Mucosa of descending colon (tissue), 3 donors: ENCODE measurements at regions not wholly inside any gene's neighbourhood (a gene's known extent, or its start where the extent isn't known, plus 50 kb on each side); places are given as distances from the start of the nearest gene placed in this dataset.

Experiments used
- ATAC-seq: fragments of 200-7000 bp; cut with Tn5 transposase; one replicate; pipeline ENCODE4 v1.9.1; 2020; ENCODE audit warnings: mild to moderate bottlenecking, moderate library complexity
- DNase-seq, 3 donors: peaks; one replicate each; pipeline ENCODE4 v3.0.0-alpha.2; 2020
- H3K36me3 ChIP-seq: fragments of 200-600 bp; one replicate; pipeline ENCODE4 v1.8.0; 2021; ENCODE audit warnings: low read depth, mild to moderate bottlenecking
- H3K4me1 ChIP-seq: fragments of 200-600 bp; one replicate; pipeline ENCODE4 v1.8.0; 2021; ENCODE audit warnings: low read depth, mild to moderate bottlenecking
- H3K4me3 ChIP-seq: fragments of 200-600 bp; one replicate; pipeline ENCODE4 v1.8.0; 2021; ENCODE audit warnings: mild to moderate bottlenecking
- H3K9me3 ChIP-seq: fragments of 200-600 bp; one replicate; pipeline ENCODE4 v1.8.0; 2021; ENCODE audit warnings: mild to moderate bottlenecking
- intact Hi-C, 2 donors: fragments of 100-400 bp; cut with DNase I in 1 of 2; cut with micrococcal nuclease in 1 of 2; formaldehyde crosslinking; loops; one replicate each; pipeline versions ENCODE4 v1.11.0 to v1.11.1; 2022; cut with DNase I, micrococcal nuclease
- TF ChIP-seq, protein P1 (sequence below): fragments of 200-600 bp; IDR thresholded peaks from one replicate; pipeline ENCODE4 v1.8.0; 2022; ENCODE audit warnings: antibody characterized with exemption, mild to moderate bottlenecking
- donor health status: DM: no; HTN: no; CAD: no; lungs with moderate emphysema.
- donor health status: DM: no; HTN: no; CAD: no.
- donor health status: DM: no; HTN: yes; CAD: no.

GRCh38 chr6:40718401-40718800, 131.2 kb upstream of the LRFN2 start:
- Histone ChIP-seq H3K9me3 (no peaks in the 10 kb centered on the region), H3K36me3 (no peaks in the 10 kb centered on the region), H3K4me3 (no peak overlapping the region), H3K4me1 (peaks cover 7% of the 10 kb centered on the region)
- TF ChIP-seq, protein P1, sequence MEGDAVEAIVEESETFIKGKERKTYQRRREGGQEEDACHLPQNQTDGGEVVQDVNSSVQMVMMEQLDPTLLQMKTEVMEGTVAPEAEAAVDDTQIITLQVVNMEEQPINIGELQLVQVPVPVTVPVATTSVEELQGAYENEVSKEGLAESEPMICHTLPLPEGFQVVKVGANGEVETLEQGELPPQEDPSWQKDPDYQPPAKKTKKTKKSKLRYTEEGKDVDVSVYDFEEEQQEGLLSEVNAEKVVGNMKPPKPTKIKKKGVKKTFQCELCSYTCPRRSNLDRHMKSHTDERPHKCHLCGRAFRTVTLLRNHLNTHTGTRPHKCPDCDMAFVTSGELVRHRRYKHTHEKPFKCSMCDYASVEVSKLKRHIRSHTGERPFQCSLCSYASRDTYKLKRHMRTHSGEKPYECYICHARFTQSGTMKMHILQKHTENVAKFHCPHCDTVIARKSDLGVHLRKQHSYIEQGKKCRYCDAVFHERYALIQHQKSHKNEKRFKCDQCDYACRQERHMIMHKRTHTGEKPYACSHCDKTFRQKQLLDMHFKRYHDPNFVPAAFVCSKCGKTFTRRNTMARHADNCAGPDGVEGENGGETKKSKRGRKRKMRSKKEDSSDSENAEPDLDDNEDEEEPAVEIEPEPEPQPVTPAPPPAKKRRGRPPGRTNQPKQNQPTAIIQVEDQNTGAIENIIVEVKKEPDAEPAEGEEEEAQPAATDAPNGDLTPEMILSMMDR, result no peak
- intact Hi-C loops, result no loop called here
- no peak for ATAC-seq
- DNase-seq, result no peak

DNA sequence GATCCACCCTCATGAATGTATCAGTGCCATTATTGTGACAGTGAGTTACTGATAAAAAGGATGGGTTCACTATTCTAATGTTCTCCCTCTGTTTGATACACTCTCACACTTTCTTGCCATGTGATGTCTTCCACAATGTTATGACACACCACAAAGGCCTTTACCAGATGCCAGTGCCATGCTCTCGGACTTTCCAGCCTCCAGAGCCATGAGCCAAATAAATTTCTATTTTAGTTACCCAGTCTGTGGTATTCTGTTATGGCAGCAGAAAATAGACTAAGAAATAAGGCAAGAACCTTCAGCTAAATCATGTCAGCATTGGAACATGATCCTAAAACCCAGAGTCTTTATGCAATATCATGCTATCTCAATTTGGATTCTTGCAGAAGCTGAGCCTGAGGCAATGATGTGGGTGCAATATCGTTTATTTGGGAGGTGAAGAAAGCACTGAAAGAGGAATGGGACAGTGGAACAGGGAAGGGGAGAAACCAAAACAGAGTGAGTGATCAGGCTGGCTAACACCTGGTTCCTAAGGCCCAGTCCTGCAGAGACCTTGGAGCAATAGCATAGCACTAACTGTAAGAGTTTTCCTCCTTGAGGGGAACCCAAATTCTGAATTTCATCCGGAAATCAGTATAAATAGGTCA, 130.4 kb upstream of the LRFN2 start:
- TF ChIP-seq, protein P1, result no peak
- ATAC-seq, result no peak
- no peak for DNase-seq
- peaks cover 7% of the 10 kb centered on the region for H3K4me1 ChIP-seq
- no peak overlapping the region for H3K4me3 ChIP-seq
- H3K9me3 ChIP-seq, result no peaks in the 10 kb centered on the region
- no peaks in the 10 kb centered on the region for H3K36me3 ChIP-seq
- intact Hi-C loops, result no loop called here

- DNase-seq, result peak in 1 of 3 donors; percentile 8
These were observed 128.6 kb upstream of the LRFN2 start for GRCh38 chr6:40715570-40716403.

DNA sequence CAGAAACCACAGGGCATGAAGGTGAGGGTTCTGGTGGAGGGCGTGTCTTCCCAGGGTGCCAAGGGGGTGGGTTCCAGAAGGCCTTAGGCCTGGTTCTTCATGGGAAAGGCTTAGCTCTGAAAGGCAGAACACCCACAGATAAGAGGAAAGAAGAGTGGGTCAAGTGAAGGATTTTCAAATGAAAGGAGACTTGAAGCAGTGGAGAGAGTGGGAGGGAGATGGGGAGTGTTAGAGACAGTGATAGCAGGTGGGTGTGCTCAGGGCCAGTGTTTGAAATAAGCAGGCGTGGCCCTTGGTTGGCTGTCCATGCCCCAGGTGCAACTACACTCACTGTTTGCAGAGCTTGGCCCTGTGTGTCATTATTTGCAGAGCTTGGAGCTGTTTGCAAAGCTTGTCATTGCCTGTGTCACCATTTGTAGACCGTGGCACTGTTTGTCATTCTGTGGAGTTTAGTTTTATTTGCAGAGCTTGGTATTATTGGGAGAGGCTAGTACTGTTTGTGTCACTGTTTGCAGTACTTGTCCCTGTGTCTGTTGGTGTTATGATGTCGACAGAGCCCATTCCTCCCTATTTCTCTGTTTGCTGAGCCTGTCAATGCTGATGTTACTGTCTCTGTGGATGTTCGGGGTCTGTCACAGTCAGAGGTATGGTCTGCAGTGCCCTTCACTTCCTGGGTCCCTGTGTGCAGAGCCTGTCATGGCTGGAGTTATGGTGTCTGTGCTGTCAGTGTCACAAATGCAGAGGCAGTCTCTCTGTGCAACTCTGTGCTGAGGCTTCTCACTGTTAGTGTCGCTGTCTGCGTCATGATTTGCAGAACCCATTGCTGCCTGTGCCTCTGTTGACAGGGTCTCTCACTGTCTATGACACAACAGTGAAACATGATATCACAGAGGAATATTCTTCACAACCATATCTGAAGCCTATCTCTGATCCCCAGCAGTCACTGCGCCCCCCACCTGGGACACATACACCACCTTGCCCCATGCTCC, 127.7 kb upstream of the LRFN2 start:
- H3K9me3 ChIP-seq, result no peaks in the 10 kb centered on the region
- intact Hi-C loops, result no loop called here
- TF ChIP-seq, protein P1, result no peak
- DNase-seq (peak in 2 of 3 donors; percentile 46 to 56), ATAC-seq (peak; percentile 93)
- peaks cover 7% of the 10 kb centered on the region for H3K4me1 ChIP-seq
- no peaks in the 10 kb centered on the region for H3K36me3 ChIP-seq
- H3K4me3 ChIP-seq, result no peak overlapping the region

More at GRCh38 chr6:40715570-40716403, 128.6 kb upstream of the LRFN2 start:
- ATAC-seq, result peak; percentile 26
- TF ChIP-seq, protein P1, result no peak
- peaks cover 7% of the 10 kb centered on the region for H3K4me1 ChIP-seq
- H3K36me3 ChIP-seq, result no peaks in the 10 kb centered on the region
- intact Hi-C loops, result no loop called here
- H3K9me3 ChIP-seq, result no peaks in the 10 kb centered on the region
- H3K4me3 ChIP-seq, result no peak overlapping the region

DNA sequence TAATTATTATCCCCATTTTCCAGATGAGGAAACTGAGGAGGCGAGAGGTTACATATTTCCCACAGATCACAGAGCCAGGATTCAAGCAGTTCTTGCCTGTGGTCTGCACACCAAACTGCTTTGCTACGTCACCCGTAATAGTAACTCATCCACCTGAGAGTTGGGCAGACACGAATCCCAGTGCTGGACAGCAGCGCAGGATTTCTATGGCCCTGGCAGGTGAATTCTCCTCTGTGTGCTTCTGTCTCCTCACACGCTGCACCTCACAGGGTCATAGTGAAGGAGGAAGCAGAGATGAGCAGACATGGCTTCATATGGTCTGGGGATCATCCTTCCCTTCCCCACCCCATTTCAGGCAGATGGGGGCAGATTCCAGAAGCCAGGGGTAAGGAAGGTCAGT, 127.0 kb upstream of the LRFN2 start:
- intact Hi-C loops, result no loop called here
- peaks cover 5% of the 10 kb centered on the region for H3K4me1 ChIP-seq
- DNase-seq (no peak), ATAC-seq (no peak)
- no peaks in the 10 kb centered on the region for H3K9me3 ChIP-seq
- TF ChIP-seq, protein P1, result no peak
- no peak overlapping the region for H3K4me3 ChIP-seq
- H3K36me3 ChIP-seq, result no peaks in the 10 kb centered on the region
